HG03095 (cell line): ENCODE measurements at regions not wholly inside any gene's neighbourhood (a gene's known extent, or its start where the extent isn't known, plus 50 kb on each side); places are given as distances from the start of the nearest gene placed in this dataset.

Source experiments
- ATAC-seq: cut with Tn5 transposase; IDR thresholded peaks from one replicate; pipeline ENCODE4 v1.9.1; 2021; ENCODE audit warnings: moderate library complexity; ENCODE audit not compliant: unreplicated experiment

- no peak for ATAC-seq
These were observed 74.3 kb downstream of the ANKRD7 start for GRCh38 chr7:118298771-118299170.

GRCh38 chr7:118300177-118300576 lies 75.7 kb downstream of the ANKRD7 start:
- ATAC-seq: no peak

GRCh38 chr7:118304100-118304499 lies 79.6 kb downstream of the ANKRD7 start:
- ATAC-seq: no peak

GRCh38 chr7:118305671-118306070 lies 81.2 kb downstream of the ANKRD7 start:
- ATAC-seq: no peak

- ATAC-seq: no peak
These were observed 82.3 kb downstream of the ANKRD7 start for GRCh38 chr7:118306771-118307170.

GRCh38 chr7:118311121-118311836 lies 86.8 kb downstream of the ANKRD7 start:
- peak; percentile 84 for ATAC-seq

GRCh38 chr7:118312051-118312450 lies 87.5 kb downstream of the ANKRD7 start:
- peak; percentile 39 for ATAC-seq

GRCh38 chr7:118312966-118313365 lies 88.5 kb downstream of the ANKRD7 start:
- ATAC-seq: peak; percentile 52

- no peak for ATAC-seq
These were observed 100.4 kb downstream of the ANKRD7 start for GRCh38 chr7:118324790-118325449.

- no peak for ATAC-seq
These were observed 100.9 kb downstream of the ANKRD7 start for GRCh38 chr7:118325450-118325808.

- no peak for ATAC-seq
These were observed 102.7 kb downstream of the ANKRD7 start for GRCh38 chr7:118327174-118327573.

GRCh38 chr7:118328505-118329211 lies 104.2 kb downstream of the ANKRD7 start:
- ATAC-seq: no peak

GRCh38 chr7:118330388-118330787 lies 105.9 kb downstream of the ANKRD7 start:
- ATAC-seq: no peak

- ATAC-seq: no peak
These were observed 122.2 kb downstream of the ANKRD7 start for GRCh38 chr7:118346748-118347147.

- ATAC-seq: no peak
These were observed 125.1 kb downstream of the ANKRD7 start for GRCh38 chr7:118349604-118350003.

- ATAC-seq: no peak
These were observed 125.8 kb downstream of the ANKRD7 start for GRCh38 chr7:118350260-118350659.

- no peak for ATAC-seq
These were observed 128.5 kb downstream of the ANKRD7 start for GRCh38 chr7:118352867-118353453.

GRCh38 chr7:118366363-118366762 lies 141.9 kb downstream of the ANKRD7 start:
- ATAC-seq: no peak

GRCh38 chr7:118368958-118369357 lies 144.5 kb downstream of the ANKRD7 start:
- ATAC-seq: no peak

- ATAC-seq: no peak
These were observed 145.5 kb downstream of the ANKRD7 start for GRCh38 chr7:118369987-118370386.

GRCh38 chr7:118372530-118372929 lies 148.0 kb downstream of the ANKRD7 start:
- ATAC-seq: no peak

GRCh38 chr7:118389629-118390028 lies 165.1 kb downstream of the ANKRD7 start:
- no peak for ATAC-seq
